PC-3 (cell line): ENCODE measurements at regions not wholly inside any gene's neighbourhood (a gene's known extent, or its start where the extent isn't known, plus 50 kb on each side); places are given as distances from the start of the nearest gene placed in this dataset.

Experiments used
- ATAC-seq: fragments of 200-7000 bp; cut with Tn5 transposase; 2 replicates; pipeline ENCODE4 v1.9.1; 2020; ENCODE audit warnings: mild to moderate bottlenecking, moderate library complexity
- BruUV-seq: library from RNA; stranded (reverse); fragments of 400-500 nt; replicated peaks from 2 replicates; lab custom pipeline; 2021; lab: Mats Ljungman, UMichigan
- CTCF ChIA-PET: fragments of 300-600 bp; sonication (Branson Sonifier 250); formaldehyde crosslinking; loops from one replicate; lab custom pipeline; 2022; ENCODE audit warnings: antibody characterized with exemption; lab: Charles Lee
- POLR2A ChIA-PET: fragments of 300-600 bp; sonication (Branson Sonifier 250); formaldehyde crosslinking; loops from one replicate; lab custom pipeline; 2022; ENCODE audit warnings: antibody characterized with exemption; ENCODE audit not compliant: unreplicated experiment; lab: Charles Lee
- DNase-seq: peaks from one replicate; pipeline ENCODE4 v3.0.0-alpha.2; 2015
- H2AFZ ChIP-seq: fragments of 300-600 bp; sonication (generic); 2 replicates; pipeline ENCODE4 v1.6.0; 2016; ENCODE audit warnings: antibody characterized with exemption, low read length
- H3F3A ChIP-seq: fragments of 300-600 bp; sonication (generic); one replicate; pipeline ENCODE4 v1.6.0; 2017; ENCODE audit warnings: antibody characterized with exemption, low read length, control low read depth, mild to moderate bottlenecking; ENCODE audit not compliant: unreplicated experiment
- H3K27ac ChIP-seq: fragments of 300-600 bp; sonication (generic); 2 replicates; pipeline ENCODE4 v1.5.1; 2016; ENCODE audit warnings: mild to moderate bottlenecking, low read length
- H3K27me3 ChIP-seq: fragments of 300-600 bp; sonication (generic); 2 replicates; pipeline ENCODE4 v1.6.1; 2016; ENCODE audit warnings: low read length, mixed read lengths
- H3K36me3 ChIP-seq: fragments of 300-600 bp; sonication (generic); 2 replicates; pipeline ENCODE4 v1.6.1; 2016; ENCODE audit warnings: low read depth, mixed run types, low read length, mixed read lengths
- H3K4me1 ChIP-seq: fragments of 300-600 bp; sonication (generic); 2 replicates; pipeline ENCODE4 v1.5.1; 2016; ENCODE audit warnings: low read length; ENCODE audit not compliant: insufficient read depth
- H3K4me2 ChIP-seq: fragments of 300-600 bp; sonication (generic); 2 replicates; pipeline ENCODE4 v1.6.0; 2016; ENCODE audit warnings: low read length
- H3K4me3 ChIP-seq: fragments of 300-600 bp; sonication (generic); 2 replicates; pipeline ENCODE4 v1.5.1; 2016; ENCODE audit warnings: mild to moderate bottlenecking, low read length, mixed read lengths
- H3K79me2 ChIP-seq: fragments of 300-600 bp; sonication (generic); 2 replicates; pipeline ENCODE4 v1.6.1; 2017; ENCODE audit warnings: low read length, mixed read lengths
- H3K9ac ChIP-seq: fragments of 300-600 bp; sonication (generic); 2 replicates; pipeline ENCODE4 v1.6.0; 2016; ENCODE audit warnings: mild to moderate bottlenecking, low read length
- H3K9me2 ChIP-seq: fragments of 300-600 bp; sonication (generic); replicated peaks from 2 replicates; pipeline ENCODE4 v1.6.1; 2016; ENCODE audit warnings: mixed run types, low read length, mixed read lengths
- H3K9me3 ChIP-seq: fragments of 300-600 bp; sonication (generic); 2 replicates; pipeline ENCODE4 v1.6.1; 2016; ENCODE audit warnings: low read length, mixed read lengths
- H4K20me1 ChIP-seq: fragments of 300-600 bp; sonication (generic); 2 replicates; pipeline ENCODE4 v1.6.1; 2016; ENCODE audit warnings: low read length, mixed read lengths
- CTCF ChIP-seq: fragments of 300-600 bp; sonication (generic); conservative IDR thresholded peaks from 2 replicates; pipeline ENCODE4 v1.5.1; 2017; ENCODE audit warnings: antibody characterized with exemption, low read depth, mild to moderate bottlenecking, low read length
- EZH2 ChIP-seq: fragments of 300-600 bp; sonication (generic); IDR thresholded peaks from one replicate; pipeline ENCODE4 v1.6.1; 2017; ENCODE audit warnings: antibody characterized with exemption, mild to moderate bottlenecking, low read length; ENCODE audit not compliant: unreplicated experiment
- EZH2phosphoT487 ChIP-seq: fragments of 300-600 bp; sonication (generic); IDR thresholded peaks from 2 replicates; pipeline ENCODE4 v1.6.1; 2018; ENCODE audit warnings: mild to moderate bottlenecking, antibody characterized with exemption, low read length, borderline replicate concordance
- intact Hi-C: fragments of 100-400 bp; cut with micrococcal nuclease; formaldehyde crosslinking; loops from 2 replicates; pipeline ENCODE4 v1.9.0; 2023

- POLR2A ChIA-PET, result no interaction called here
- Histone ChIP-seq H3K27ac (no peak overlapping the region), H3K9ac (no peak overlapping the region), H3K9me3 (no peaks in the 10 kb centered on the region), H3K27me3 (no peaks in the 10 kb centered on the region), H3K9me2 (no peaks in the 10 kb centered on the region), H4K20me1 (no peaks in the 10 kb centered on the region), H3K4me1 (no peaks in the 10 kb centered on the region), H3K4me2 (no peak overlapping the region), H3K36me3 (no peaks in the 10 kb centered on the region), H3K4me3 (no peak overlapping the region), H3F3A (no peaks in the 10 kb centered on the region), H2AFZ (no peak overlapping the region), H3K79me2 (no peaks in the 10 kb centered on the region)
- ATAC-seq, result no peak
- no peak for DNase-seq
- no peak for TF ChIP-seq EZH2
- TF ChIP-seq EZH2phosphoT487, result no peak
- no peak for TF ChIP-seq CTCF
- no TSS peak for BruUV-seq
- intact Hi-C loops, result no loop called here
- CTCF ChIA-PET, result no interaction called here
Observed at GRCh38 chr9:126154182-126154827, 172.3 kb upstream of the MVB12B start.

GRCh38 chr9:126154869-126155268, 171.8 kb upstream of the MVB12B start:
- intact Hi-C loops, result no loop called here
- POLR2A ChIA-PET, result no interaction called here

More at GRCh38 chr9:126154869-126155268, 171.8 kb upstream of the MVB12B start:
- DNase-seq (no peak), ATAC-seq (no peak)
- Histone ChIP-seq H3K36me3 (no peaks in the 10 kb centered on the region), H3F3A (no peaks in the 10 kb centered on the region), H3K4me3 (no peak overlapping the region), H3K79me2 (no peaks in the 10 kb centered on the region), H3K9me2 (no peaks in the 10 kb centered on the region), H3K27ac (no peak overlapping the region), H2AFZ (no peak overlapping the region), H3K4me1 (no peaks in the 10 kb centered on the region), H3K9me3 (no peaks in the 10 kb centered on the region), H3K27me3 (no peaks in the 10 kb centered on the region), H3K4me2 (no peak overlapping the region), H4K20me1 (no peaks in the 10 kb centered on the region), H3K9ac (no peak overlapping the region)
- CTCF ChIA-PET, result no interaction called here
- BruUV-seq, result no TSS peak
- TF ChIP-seq EZH2, result no peak
- TF ChIP-seq EZH2phosphoT487, result no peak
- TF ChIP-seq CTCF, result no peak
